ENCODE measurements at regions not wholly inside any gene's neighbourhood (a gene's known extent, or its start where the extent isn't known, plus 50 kb on each side); places are given as distances from the start of the nearest gene placed in this dataset.

DNA sequence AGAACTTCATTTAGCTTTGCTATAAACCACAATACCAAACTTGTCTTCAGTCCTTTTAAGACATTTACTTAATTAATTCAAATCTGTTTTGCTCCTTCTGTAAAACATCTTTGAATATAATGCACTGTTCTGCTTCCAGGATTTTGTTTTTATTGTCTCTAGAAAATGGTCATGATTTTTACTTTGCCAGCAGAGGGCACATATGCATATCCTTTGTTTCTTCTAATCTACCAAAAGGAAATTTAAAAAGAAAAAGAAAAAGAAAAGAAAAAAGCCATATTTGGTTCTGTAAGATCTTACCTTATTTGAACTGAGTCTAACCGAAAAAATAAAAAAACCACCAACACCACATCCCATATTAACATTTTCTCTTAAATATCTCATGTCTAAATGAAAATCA is 101.9 kb upstream of the CCSER1 start:
- no peak for TF ChIP-seq OSR1 (CRISPR knock-in tag; IDR thresholded peaks at IDR 0.05)
- TF ChIP-seq ZFP30 (CRISPR knock-in tag; IDR thresholded peaks at IDR 0.05): no peak
- TF ChIP-seq RARB (CRISPR knock-in tag; IDR thresholded peaks at IDR 0.05): no peak
- TF ChIP-seq GLIS3 (CRISPR knock-in tag; IDR thresholded peaks at IDR 0.05): no peak
- no peak for TF ChIP-seq ZNF8 (CRISPR knock-in tag; IDR thresholded peaks at IDR 0.05)
- no peak for TF ChIP-seq ZNF565 (CRISPR knock-in tag; conservative IDR thresholded peaks at IDR 0.05; ENCODE audit: low read depth)
- TF ChIP-seq ESRRG (CRISPR knock-in tag; IDR thresholded peaks at IDR 0.05): no peak
- TF ChIP-seq CREB5 (CRISPR knock-in tag; IDR thresholded peaks at IDR 0.05; ENCODE audit: low read depth): no peak
- TF ChIP-seq ZFP3 (CRISPR knock-in tag; IDR thresholded peaks at IDR 0.05): no peak
- TF ChIP-seq PATZ1 (CRISPR knock-in tag; IDR thresholded peaks at IDR 0.05; ENCODE audit: borderline replicate concordance): no peak
- TF ChIP-seq ZC3H10 (CRISPR knock-in tag; IDR thresholded peaks at IDR 0.05): no peak
- no peak for TF ChIP-seq ARNTL (CRISPR knock-in tag; IDR thresholded peaks at IDR 0.05; ENCODE audit: borderline replicate concordance, low read depth)
